ENCODE measurements at regions not wholly inside any gene's neighbourhood (a gene's known extent, or its start where the extent isn't known, plus 50 kb on each side); places are given as distances from the start of the nearest gene placed in this dataset.

- intact Hi-C loops (cut with DNase I, micrococcal nuclease) = no loop called here
- no peaks in the 10 kb centered on the region for H3K27me3 Mint-ChIP-seq
- no peak overlapping the region for H3K4me3 Mint-ChIP-seq
- H3K27ac Mint-ChIP-seq = no peak overlapping the region
- H3K4me1 ChIP-seq (ENCODE audit: insufficient read depth, low read length) = no peaks in the 10 kb centered on the region
- H3K36me3 Mint-ChIP-seq (ENCODE audit: low read depth) = no peaks in the 10 kb centered on the region
- CTCF ChIA-PET = no interaction called here
- H3K27ac ChIP-seq (ENCODE audit: low read depth in 1 of 2, low read length in 2 of 2) = no peak overlapping the region
- ATAC-seq (ENCODE audit: poor library complexity) (no peak), DNase-seq (no peak)
- POLR2A ChIA-PET = no interaction called here
- H3K4me3 ChIP-seq (ENCODE audit: low read length) = no peak overlapping the region
- H3K27me3 ChIP-seq (ENCODE audit: control insufficient read depth in 1 of 2, insufficient read depth in 2 of 2, low read length in 2 of 2) = no peaks in the 10 kb centered on the region
- H3K9me3 Mint-ChIP-seq = peaks cover 12% of the 10 kb centered on the region
- H3K9me3 ChIP-seq (ENCODE audit: control insufficient read depth in 1 of 2, insufficient read depth in 1 of 2, low read length in 2 of 2) = peaks cover 4% of the 10 kb centered on the region in 2 experiments
- H3K36me3 ChIP-seq (ENCODE audit: insufficient read depth, low read length) = no peaks in the 10 kb centered on the region
- no peaks in the 10 kb centered on the region for H3K4me1 Mint-ChIP-seq (ENCODE audit: low read depth)
- no peak for TF ChIP-seq CTCF (IDR thresholded peaks at IDR 0.05)
Observed at GRCh38 chr9:24616863-24617262, 71.2 kb upstream of the IZUMO3 start.

- no peaks in the 10 kb centered on the region for H3K36me3 Mint-ChIP-seq (ENCODE audit: low read depth)
- intact Hi-C loops (cut with DNase I, micrococcal nuclease) = no loop called here
- H3K9me3 Mint-ChIP-seq = peaks cover 9% of the 10 kb centered on the region
- ChIA-PET CTCF (interaction anchor here (0.8 kb wide), 1 partner anchor 242 kb away, joined by 3 read pairs; no protein-coding TSS in a partner anchor), POLR2A (no interaction called here)
- no peaks in the 10 kb centered on the region for H3K4me1 Mint-ChIP-seq (ENCODE audit: low read depth)
- no peak overlapping the region for H3K27ac ChIP-seq (ENCODE audit: low read depth in 1 of 2, low read length in 2 of 2)
- no peaks in the 10 kb centered on the region for H3K27me3 Mint-ChIP-seq
- TF ChIP-seq CTCF (IDR thresholded peaks at IDR 0.05) = no peak
- no peaks in the 10 kb centered on the region for H3K36me3 ChIP-seq (ENCODE audit: insufficient read depth, low read length)
- H3K4me3 ChIP-seq (ENCODE audit: low read length) = no peak overlapping the region
- H3K4me1 ChIP-seq (ENCODE audit: insufficient read depth, low read length) = no peaks in the 10 kb centered on the region
- H3K27me3 ChIP-seq (ENCODE audit: control insufficient read depth in 1 of 2, insufficient read depth in 2 of 2, low read length in 2 of 2) = no peaks in the 10 kb centered on the region
- no peak overlapping the region for H3K27ac Mint-ChIP-seq
- H3K4me3 Mint-ChIP-seq = no peak overlapping the region
- ATAC-seq (ENCODE audit: poor library complexity) (no peak), DNase-seq (no peak)
- peaks cover 4 to 7% of the 10 kb centered on the region in 2 experiments for H3K9me3 ChIP-seq (ENCODE audit: control insufficient read depth in 1 of 2, insufficient read depth in 1 of 2, low read length in 2 of 2)
Observed at GRCh38 chr9:24614070-24614469, 68.4 kb upstream of the IZUMO3 start.

- DNase-seq (no peak), ATAC-seq (ENCODE audit: poor library complexity) (no peak)
- H3K4me1 ChIP-seq (ENCODE audit: insufficient read depth, low read length) = no peaks in the 10 kb centered on the region
- H3K9me3 ChIP-seq (ENCODE audit: control insufficient read depth in 1 of 2, insufficient read depth in 1 of 2, low read length in 2 of 2) = peaks cover 0 to 4% of the 10 kb centered on the region in 2 experiments
- H3K27me3 ChIP-seq (ENCODE audit: control insufficient read depth in 1 of 2, insufficient read depth in 2 of 2, low read length in 2 of 2) = no peaks in the 10 kb centered on the region
- H3K27me3 Mint-ChIP-seq = no peaks in the 10 kb centered on the region
- no peak overlapping the region for H3K4me3 ChIP-seq (ENCODE audit: low read length)
- H3K4me1 Mint-ChIP-seq (ENCODE audit: low read depth) = no peaks in the 10 kb centered on the region
- H3K27ac ChIP-seq (ENCODE audit: low read depth in 1 of 2, low read length in 2 of 2) = no peak overlapping the region
- H3K36me3 Mint-ChIP-seq (ENCODE audit: low read depth) = no peaks in the 10 kb centered on the region
- no peaks in the 10 kb centered on the region for H3K36me3 ChIP-seq (ENCODE audit: insufficient read depth, low read length)
- H3K27ac Mint-ChIP-seq = no peak overlapping the region
- intact Hi-C loops (cut with DNase I, micrococcal nuclease) = loop anchor here in 1 of 2 experiments (10.0 kb wide), 1 partner anchor 686 kb away; no protein-coding TSS in a partner anchor
- peaks cover 7% of the 10 kb centered on the region for H3K9me3 Mint-ChIP-seq
- TF ChIP-seq CTCF (IDR thresholded peaks at IDR 0.05) = no peak
- ChIA-PET CTCF (interaction anchor here (1.0 kb wide), 1 partner anchor 9 kb away, joined by 3 read pairs; no protein-coding TSS in a partner anchor), POLR2A (no interaction called here)
- H3K4me3 Mint-ChIP-seq = no peak overlapping the region
Observed at GRCh38 chr9:24608599-24608998, 62.9 kb upstream of the IZUMO3 start.

Data from CD4-positive, alpha-beta T cell (primary cell).